ENCODE measurements at regions not wholly inside any gene's neighbourhood (a gene's known extent, or its start where the extent isn't known, plus 50 kb on each side); places are given as distances from the start of the nearest gene placed in this dataset.

DNA sequence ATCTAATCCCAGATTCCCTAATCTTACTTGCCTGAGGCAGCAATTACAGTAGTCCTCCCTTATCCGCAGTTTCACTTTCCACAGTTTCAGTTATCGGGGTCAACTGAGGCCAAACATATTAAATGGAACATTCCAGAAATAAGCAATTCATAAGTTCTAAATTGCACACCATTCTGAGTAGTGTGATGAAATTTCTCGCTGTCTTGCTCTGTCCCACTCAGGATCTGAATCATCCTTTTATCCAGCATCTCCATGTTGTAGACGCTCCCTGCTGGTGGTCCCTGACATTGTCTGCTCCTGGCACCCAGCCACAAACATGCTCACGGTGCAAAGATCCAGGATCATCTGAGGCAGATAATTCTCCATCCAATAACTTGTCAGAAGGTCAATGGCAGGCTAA lies 128.7 kb upstream of the CXCL12 start (continued):
- TF ChIP-seq, protein P1, sequence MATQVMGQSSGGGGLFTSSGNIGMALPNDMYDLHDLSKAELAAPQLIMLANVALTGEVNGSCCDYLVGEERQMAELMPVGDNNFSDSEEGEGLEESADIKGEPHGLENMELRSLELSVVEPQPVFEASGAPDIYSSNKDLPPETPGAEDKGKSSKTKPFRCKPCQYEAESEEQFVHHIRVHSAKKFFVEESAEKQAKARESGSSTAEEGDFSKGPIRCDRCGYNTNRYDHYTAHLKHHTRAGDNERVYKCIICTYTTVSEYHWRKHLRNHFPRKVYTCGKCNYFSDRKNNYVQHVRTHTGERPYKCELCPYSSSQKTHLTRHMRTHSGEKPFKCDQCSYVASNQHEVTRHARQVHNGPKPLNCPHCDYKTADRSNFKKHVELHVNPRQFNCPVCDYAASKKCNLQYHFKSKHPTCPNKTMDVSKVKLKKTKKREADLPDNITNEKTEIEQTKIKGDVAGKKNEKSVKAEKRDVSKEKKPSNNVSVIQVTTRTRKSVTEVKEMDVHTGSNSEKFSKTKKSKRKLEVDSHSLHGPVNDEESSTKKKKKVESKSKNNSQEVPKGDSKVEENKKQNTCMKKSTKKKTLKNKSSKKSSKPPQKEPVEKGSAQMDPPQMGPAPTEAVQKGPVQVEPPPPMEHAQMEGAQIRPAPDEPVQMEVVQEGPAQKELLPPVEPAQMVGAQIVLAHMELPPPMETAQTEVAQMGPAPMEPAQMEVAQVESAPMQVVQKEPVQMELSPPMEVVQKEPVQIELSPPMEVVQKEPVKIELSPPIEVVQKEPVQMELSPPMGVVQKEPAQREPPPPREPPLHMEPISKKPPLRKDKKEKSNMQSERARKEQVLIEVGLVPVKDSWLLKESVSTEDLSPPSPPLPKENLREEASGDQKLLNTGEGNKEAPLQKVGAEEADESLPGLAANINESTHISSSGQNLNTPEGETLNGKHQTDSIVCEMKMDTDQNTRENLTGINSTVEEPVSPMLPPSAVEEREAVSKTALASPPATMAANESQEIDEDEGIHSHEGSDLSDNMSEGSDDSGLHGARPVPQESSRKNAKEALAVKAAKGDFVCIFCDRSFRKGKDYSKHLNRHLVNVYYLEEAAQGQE (IDR thresholded peaks at IDR 0.05; ENCODE audit: borderline replicate concordance) = peak; percentile 18; the same call in 1 of the 2 replicates
- TF ChIP-seq, protein P1 (CRISPR knock-in tag; IDR thresholded peaks at IDR 0.05; ENCODE audit: low read depth) = no peak
- TF ChIP-seq, protein P2, sequence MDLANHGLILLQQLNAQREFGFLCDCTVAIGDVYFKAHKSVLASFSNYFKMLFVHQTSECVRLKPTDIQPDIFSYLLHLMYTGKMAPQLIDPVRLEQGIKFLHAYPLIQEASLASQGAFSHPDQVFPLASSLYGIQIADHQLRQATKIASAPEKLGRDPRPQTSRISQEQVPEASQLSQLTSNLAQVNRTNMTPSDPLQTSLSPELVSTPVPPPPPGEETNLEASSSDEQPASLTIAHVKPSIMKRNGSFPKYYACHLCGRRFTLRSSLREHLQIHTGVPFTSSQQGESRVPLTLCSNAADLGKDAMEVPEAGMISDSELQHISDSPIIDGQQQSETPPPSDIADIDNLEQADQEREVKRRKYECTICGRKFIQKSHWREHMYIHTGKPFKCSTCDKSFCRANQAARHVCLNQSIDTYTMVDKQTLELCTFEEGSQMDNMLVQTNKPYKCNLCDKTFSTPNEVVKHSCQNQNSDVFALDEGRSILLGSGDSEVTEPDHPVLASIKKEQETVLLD (IDR thresholded peaks at IDR 0.05) = no peak
- TF ChIP-seq ATF1 (CRISPR knock-in tag; IDR thresholded peaks at IDR 0.05) (no peak), ATF1 (tag; IDR thresholded peaks at IDR 0.05) (no peak), NFIC (IDR thresholded peaks at IDR 0.05) (peak; percentile 91), BRCA1 (IDR thresholded peaks at IDR 0.05) (no peak), BRCA1 (CRISPR knock-in tag; IDR thresholded peaks at IDR 0.05) (no peak), POLR2G (IDR thresholded peaks at IDR 0.05; ENCODE audit: low read depth, low read length) (no peak)
- TF ChIP-seq, protein P3, sequence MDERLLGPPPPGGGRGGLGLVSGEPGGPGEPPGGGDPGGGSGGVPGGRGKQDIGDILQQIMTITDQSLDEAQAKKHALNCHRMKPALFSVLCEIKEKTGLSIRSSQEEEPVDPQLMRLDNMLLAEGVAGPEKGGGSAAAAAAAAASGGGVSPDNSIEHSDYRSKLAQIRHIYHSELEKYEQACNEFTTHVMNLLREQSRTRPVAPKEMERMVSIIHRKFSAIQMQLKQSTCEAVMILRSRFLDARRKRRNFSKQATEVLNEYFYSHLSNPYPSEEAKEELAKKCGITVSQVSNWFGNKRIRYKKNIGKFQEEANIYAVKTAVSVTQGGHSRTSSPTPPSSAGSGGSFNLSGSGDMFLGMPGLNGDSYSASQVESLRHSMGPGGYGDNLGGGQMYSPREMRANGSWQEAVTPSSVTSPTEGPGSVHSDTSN (CRISPR knock-in tag; IDR thresholded peaks at IDR 0.05; ENCODE audit: low read depth) = no peak
- TF ChIP-seq, protein P3 (tag; conservative IDR thresholded peaks at IDR 0.05; ENCODE audit: low read depth) = no peak
- TF ChIP-seq, protein P4, sequence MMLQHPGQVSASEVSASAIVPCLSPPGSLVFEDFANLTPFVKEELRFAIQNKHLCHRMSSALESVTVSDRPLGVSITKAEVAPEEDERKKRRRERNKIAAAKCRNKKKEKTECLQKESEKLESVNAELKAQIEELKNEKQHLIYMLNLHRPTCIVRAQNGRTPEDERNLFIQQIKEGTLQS (IDR thresholded peaks at IDR 0.05) = peak; percentile 37; the same call in 1 of the 2 replicates
- TF ChIP-seq, protein P4 (CRISPR knock-in tag; conservative IDR thresholded peaks at IDR 0.05) = no peak

Data from K562 (cell line).